ENCODE measurements at regions not wholly inside any gene's neighbourhood (a gene's known extent, or its start where the extent isn't known, plus 50 kb on each side); places are given as distances from the start of the nearest gene placed in this dataset.

GRCh38 chr6:166772518-166772917 is 145.5 kb upstream of the RPS6KA2 start:
- no peak for TF ChIP-seq CTCF (IDR thresholded peaks at IDR 0.05)
- H3K4me2 ChIP-seq (replicated peaks; ENCODE audit: extremely low read depth, low read length, poor library complexity, severe bottlenecking): no peak overlapping the region
- no peaks in the 10 kb centered on the region for H3K9me3 ChIP-seq (replicated peaks in 1 of 2; ENCODE audit: control insufficient read depth in 1 of 2, insufficient read depth in 1 of 2, low read length in 2 of 2)
- Mint-ChIP-seq H3K9me3 (peaks cover 0 to 5% (median 1%) of the 10 kb centered on the region in 7 donors), H3K4me1 (peaks cover 12% of the 10 kb centered on the region), H3K4me3 (no peak overlapping the region), H3K27ac (no peak overlapping the region), H3K36me3 (no peaks in the 10 kb centered on the region), H3K27me3 (ENCODE audit: low read depth in 3 of 3) (peaks cover 2 to 9% (median 6%) of the 10 kb centered on the region in 3 donors)
- H3K9ac ChIP-seq (ENCODE audit: insufficient read depth, low read length, poor library complexity, severe bottlenecking): no peak overlapping the region
- H2AFZ ChIP-seq (ENCODE audit: insufficient read depth, low read depth, low read length, poor library complexity, severe bottlenecking): no peak overlapping the region
- no peaks in the 10 kb centered on the region for H4K20me1 ChIP-seq (ENCODE audit: insufficient read depth, low read length)
- H3K4me1 ChIP-seq (ENCODE audit: control insufficient read depth in 1 of 2, insufficient read depth in 2 of 2, low read length in 2 of 2): peaks cover 0 to 3% of the 10 kb centered on the region in 2 donors
- no peaks in the 10 kb centered on the region for H3K79me2 ChIP-seq (ENCODE audit: insufficient read depth, low read length)
- H3K4me3 ChIP-seq (replicated peaks in 1 of 3; ENCODE audit: low read depth in 2 of 3, low read length in 3 of 3): no peak overlapping the region
- H3K36me3 ChIP-seq (replicated peaks in 1 of 2; ENCODE audit: control insufficient read depth in 1 of 2, insufficient read depth in 2 of 2, low read length in 2 of 2): no peaks in the 10 kb centered on the region
- DNase-seq: no peak
- H3K27me3 ChIP-seq (ENCODE audit: control insufficient read depth in 2 of 2, insufficient read depth in 2 of 2, low read length in 2 of 2): no peaks in the 10 kb centered on the region
- intact Hi-C loops (cut with micrococcal nuclease): loop anchor here (5.0 to 10.0 kb wide), 3 partner anchors 370 to 522 kb away; partner anchors contain the start of gene UNC93A (in 1 of the 2)
- WGBS (ENCODE audit: insufficient coverage): 60% methylated on average over 1 of the region's 8 CpGs
- H3K27ac ChIP-seq (ENCODE audit: low read depth in 1 of 2, low read length in 2 of 2): no peak overlapping the region

GRCh38 chr6:166771701-166772100 is 144.7 kb upstream of the RPS6KA2 start:
- Histone ChIP-seq H3K4me3 (replicated peaks in 1 of 3; ENCODE audit: low read depth in 2 of 3, low read length in 3 of 3) (no peak overlapping the region), H3K79me2 (ENCODE audit: insufficient read depth, low read length) (no peaks in the 10 kb centered on the region), H3K4me2 (replicated peaks; ENCODE audit: extremely low read depth, low read length, poor library complexity, severe bottlenecking) (no peak overlapping the region), H3K9me3 (replicated peaks in 1 of 2; ENCODE audit: control insufficient read depth in 1 of 2, insufficient read depth in 1 of 2, low read length in 2 of 2) (no peaks in the 10 kb centered on the region), H3K36me3 (replicated peaks in 1 of 2; ENCODE audit: control insufficient read depth in 1 of 2, insufficient read depth in 2 of 2, low read length in 2 of 2) (no peaks in the 10 kb centered on the region), H2AFZ (ENCODE audit: insufficient read depth, low read depth, low read length, poor library complexity, severe bottlenecking) (no peak overlapping the region), H3K27me3 (ENCODE audit: control insufficient read depth in 2 of 2, insufficient read depth in 2 of 2, low read length in 2 of 2) (no peaks in the 10 kb centered on the region), H3K9ac (ENCODE audit: insufficient read depth, low read length, poor library complexity, severe bottlenecking) (no peak overlapping the region), H3K4me1 (ENCODE audit: control insufficient read depth in 1 of 2, insufficient read depth in 2 of 2, low read length in 2 of 2) (peaks cover 0 to 3% of the 10 kb centered on the region in 2 donors), H3K27ac (ENCODE audit: low read depth in 1 of 2, low read length in 2 of 2) (no peak overlapping the region), H4K20me1 (ENCODE audit: insufficient read depth, low read length) (no peaks in the 10 kb centered on the region)
- DNase-seq: no peak
- Mint-ChIP-seq H3K4me1 (peaks cover 12% of the 10 kb centered on the region), H3K9me3 (peaks cover 0 to 5% (median 1%) of the 10 kb centered on the region in 7 donors), H3K27ac (peak overlapping the region in 1 of 7 donors; percentile 2), H3K4me3 (no peak overlapping the region), H3K27me3 (ENCODE audit: low read depth in 3 of 3) (peaks cover 2 to 8% (median 5%) of the 10 kb centered on the region in 3 donors), H3K36me3 (no peaks in the 10 kb centered on the region)
- no peak for TF ChIP-seq CTCF (IDR thresholded peaks at IDR 0.05)
- 99% methylated on average over 11 of the region's 13 CpGs for WGBS (ENCODE audit: insufficient coverage)
- intact Hi-C loops (cut with micrococcal nuclease): loop anchor here (5.0 to 10.0 kb wide), 3 partner anchors 371 to 523 kb away; partner anchors contain the start of gene UNC93A (in 1 of the 2)
